ENCODE measurements at regions not wholly inside any gene's neighbourhood (a gene's known extent, or its start where the extent isn't known, plus 50 kb on each side); places are given as distances from the start of the nearest gene placed in this dataset.

DNA sequence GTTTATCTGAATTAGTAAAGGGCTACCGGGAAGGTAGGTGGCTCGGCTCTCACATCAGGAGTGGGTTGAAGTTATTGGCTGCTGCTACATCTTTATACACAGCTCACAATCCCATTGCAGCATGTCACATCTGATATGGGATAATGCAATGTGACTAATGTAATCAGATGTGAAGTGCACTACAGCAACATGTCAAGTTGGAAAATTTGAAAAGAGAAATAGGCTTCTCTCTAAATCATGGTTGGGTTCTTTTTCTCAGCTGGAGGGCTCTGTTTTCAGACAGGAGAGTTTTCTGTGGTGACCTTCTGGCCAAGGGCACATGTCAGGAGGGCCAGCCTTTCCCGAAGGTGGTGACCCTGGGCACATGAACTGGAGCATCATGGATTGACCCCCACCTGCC is 337.5 kb downstream of the HRH4 start:
- DNase-seq: no peak

DNA sequence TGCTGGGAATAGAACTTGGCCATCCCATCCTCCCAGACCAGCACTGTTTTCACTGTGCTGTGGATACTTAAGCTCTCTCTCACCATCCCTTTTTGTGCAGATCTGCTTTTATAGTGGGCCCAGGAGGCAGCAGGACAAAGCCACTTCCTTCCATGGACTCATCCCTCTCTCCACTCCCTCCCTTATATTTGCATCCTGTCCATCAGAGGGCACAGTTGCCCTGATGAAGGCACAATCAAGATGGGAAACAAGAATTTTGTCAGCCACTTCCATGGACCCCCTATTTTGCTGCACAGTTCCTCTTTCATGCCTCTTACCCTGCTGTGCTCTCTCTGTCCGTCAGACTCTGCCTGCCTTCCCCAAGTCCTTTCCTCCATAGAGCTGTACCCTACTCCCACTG is 338.7 kb downstream of the HRH4 start:
- no peak for DNase-seq

- DNase-seq: no peak
Observed at GRCh38 chr18:24799720-24800119, 339.3 kb downstream of the HRH4 start.

- no peak for DNase-seq
Observed at GRCh38 chr18:24801001-24801400, 340.6 kb downstream of the HRH4 start.

DNA sequence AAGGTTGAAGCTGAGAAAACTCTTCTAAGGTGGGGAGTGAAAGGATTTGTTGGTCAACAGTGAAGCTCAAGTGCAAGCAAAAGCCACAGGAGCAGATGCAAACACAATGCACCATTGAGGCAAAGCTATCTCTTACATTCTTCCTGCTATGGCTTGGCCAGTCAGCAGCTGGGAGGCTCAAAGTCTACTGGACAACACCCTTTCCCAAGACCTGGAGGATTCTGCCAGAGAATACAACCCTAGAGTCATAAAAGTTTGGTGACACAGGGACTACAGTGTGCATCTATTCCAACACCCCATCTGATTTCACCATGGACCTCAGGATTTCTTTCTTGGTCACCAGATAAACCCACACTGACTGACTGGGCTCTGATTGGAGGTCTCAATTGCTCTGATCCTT is 342.0 kb downstream of the HRH4 start:
- no peak for DNase-seq

- DNase-seq: no peak
Observed at GRCh38 chr18:24805156-24805555, 344.7 kb downstream of the HRH4 start.

- no peak for DNase-seq
Observed at GRCh38 chr18:24809173-24809950, 348.9 kb downstream of the HRH4 start.

DNA sequence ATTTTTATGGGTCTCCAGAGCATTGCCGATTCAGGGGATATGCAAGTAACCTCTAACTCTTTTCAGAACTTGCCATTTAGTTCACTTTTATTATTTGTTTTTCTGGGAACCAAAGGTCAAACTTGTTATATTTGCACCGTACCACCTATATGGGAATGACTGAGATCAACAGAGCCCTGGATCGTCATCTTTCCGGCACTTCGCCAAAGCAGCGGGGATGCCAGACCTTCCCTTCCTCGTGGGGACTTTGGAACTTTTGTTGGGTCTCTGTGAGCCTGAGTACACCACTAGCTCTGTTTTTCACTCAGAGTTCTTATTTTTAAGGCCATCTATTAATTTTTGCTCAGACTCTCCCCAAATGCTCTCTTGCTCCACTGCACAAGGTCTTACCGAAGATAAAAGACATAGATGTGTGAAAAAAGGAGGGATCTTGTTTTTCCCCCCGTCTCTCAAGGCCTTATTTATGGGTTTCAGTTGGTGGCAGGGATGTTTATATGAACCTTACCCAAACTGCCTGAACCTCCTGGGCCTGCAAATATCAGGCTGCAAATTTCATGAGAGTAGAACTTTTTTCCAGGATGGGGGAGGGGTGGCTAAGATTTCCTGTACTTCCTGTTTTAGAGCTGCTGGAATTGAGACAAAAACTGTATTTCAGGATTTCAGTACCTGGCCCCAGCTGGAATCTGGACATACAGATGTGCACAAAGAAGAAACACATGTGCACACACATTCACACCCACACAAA is 350.3 kb downstream of the HRH4 start:
- DNase-seq: no peak

DNA sequence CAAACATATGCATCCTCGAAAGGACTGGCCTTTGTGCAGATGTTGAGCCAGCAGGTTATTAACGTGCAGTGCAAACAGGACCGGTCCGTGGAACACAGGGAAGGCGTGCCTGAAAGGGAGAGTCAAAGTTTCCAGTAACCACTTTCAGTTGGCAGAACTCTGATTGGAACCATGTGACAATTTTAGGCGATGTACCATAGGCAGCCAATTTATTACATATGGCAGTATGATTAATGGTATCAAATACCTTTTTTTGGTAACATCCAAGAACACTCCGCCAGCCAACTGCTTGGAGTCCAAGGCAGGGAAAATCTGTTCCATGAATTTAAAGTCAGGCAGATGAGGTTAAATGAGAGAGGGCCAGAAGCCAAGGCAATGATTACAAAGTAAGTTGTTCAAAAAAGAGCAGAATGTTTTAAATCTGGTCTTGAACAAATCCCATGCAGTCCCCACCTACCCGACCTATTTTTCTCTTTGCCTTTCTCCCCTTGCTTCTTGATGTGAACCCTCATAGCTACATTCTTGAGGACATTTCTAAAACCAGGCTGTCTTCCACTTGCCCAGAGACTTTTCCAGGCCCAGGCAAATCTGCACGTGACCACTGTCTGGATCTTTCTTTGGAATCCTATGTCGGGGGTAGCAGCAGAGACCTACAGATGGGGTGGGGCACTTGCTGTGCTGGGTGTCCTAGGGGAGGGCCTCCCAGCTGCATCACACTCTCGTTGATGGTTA is 351.7 kb downstream of the HRH4 start:
- no peak for DNase-seq

DNA sequence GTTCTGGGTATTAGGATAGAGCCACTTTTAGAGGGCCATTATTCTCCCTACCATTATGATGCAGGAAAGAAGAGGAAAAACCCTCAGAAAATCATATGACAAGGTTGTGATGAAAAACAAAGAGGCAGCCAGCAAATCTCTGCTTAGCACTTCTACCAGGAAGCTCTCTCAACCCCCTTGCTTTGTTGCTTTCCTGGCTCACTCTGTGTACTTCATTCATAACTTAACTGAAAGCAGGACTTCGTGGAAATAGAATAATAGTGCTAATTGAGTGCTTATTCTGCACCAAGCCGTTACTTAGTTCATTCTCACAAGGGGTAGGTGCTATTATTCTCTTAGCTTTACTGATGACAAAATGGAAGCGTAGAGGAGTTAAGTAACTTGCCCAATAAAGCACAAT is 354.1 kb downstream of the HRH4 start:
- DNase-seq: no peak

- no peak for DNase-seq
Observed at GRCh38 chr18:24817150-24817549, 356.7 kb downstream of the HRH4 start.

GRCh38 chr18:24817587-24818371 is 357.3 kb downstream of the HRH4 start:
- no peak for DNase-seq

- DNase-seq: no peak
Observed at GRCh38 chr18:24818441-24818840, 358.0 kb downstream of the HRH4 start.

DNA sequence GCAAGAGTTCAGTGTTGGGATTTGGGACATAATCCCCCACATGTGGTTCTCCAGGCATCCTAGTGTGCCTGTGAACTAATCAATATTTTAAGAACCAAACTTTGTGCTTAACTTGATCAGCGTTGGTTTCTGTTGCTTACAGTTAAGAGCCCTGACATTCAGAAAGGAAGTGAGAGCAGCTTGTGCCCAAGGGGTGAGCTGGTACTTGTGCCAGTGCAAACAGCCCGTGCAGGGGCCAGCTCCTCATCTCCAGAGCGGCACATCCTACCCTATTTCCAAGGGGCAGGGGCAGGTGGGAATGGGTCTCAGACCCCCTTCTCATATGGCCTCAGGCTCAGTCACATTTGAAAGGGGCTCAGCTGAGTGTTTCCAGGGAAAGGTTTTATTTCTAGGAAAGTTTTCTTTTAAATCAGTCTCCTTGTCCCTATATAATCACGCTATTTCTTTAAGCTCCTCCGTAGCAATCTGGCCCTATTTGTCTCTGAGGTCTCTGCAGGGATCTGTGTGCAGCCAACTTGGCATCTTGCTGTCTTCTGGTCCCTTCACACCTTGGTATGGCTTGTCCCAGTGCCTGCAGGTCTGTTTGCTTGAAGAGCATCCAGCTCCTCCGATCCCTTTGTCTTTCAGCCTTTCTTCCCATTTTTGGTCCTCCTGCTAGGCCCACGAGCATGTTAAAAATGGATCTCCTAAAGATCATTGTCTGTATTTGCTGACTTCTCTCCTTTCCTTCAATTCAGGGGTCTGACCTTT is 358.9 kb downstream of the HRH4 start:
- no peak for DNase-seq

- no peak for DNase-seq
Observed at GRCh38 chr18:24825397-24825796, 365.0 kb downstream of the HRH4 start.

DNA sequence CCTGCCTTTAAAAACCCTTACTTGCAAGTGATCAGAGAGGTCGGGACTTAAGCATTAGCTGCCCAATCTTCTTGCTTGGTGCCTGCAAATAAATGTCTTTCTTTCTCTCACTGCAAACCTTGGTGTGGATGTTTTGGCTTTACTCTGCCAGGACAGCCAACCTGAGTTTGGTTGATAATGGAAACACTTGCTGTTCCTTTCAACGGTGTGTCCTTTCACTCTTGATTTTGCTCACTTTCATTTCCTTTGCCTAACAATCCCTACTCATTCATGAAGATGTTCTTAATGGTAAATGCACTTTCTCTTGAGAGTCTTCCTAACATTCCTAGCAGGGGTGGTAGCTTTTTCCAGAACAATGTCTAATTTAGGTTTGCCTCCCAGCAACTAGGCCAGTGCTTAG is 366.2 kb downstream of the HRH4 start:
- no peak for DNase-seq

- DNase-seq: no peak
Observed at GRCh38 chr18:24827501-24827900, 367.1 kb downstream of the HRH4 start.

DNA sequence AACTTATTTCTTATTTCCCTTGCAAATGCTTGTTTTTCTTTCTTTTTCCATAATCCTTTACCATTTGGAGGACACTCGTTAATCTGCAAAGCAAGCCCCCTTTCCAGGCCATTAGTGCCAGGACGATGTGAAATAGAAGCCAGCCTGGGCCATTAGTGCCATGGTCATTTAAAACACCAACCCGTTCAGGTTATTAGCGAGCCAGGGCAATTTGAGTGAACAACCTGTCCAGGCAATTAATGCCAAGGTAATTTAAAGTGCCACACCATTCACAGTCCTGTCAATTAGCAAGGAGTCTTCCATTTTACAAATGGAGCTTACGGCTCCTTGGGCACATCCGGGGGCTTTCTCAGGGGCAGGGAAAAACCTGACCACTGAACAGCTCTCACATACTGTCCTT is 370.6 kb downstream of the HRH4 start:
- DNase-seq: no peak

DNA sequence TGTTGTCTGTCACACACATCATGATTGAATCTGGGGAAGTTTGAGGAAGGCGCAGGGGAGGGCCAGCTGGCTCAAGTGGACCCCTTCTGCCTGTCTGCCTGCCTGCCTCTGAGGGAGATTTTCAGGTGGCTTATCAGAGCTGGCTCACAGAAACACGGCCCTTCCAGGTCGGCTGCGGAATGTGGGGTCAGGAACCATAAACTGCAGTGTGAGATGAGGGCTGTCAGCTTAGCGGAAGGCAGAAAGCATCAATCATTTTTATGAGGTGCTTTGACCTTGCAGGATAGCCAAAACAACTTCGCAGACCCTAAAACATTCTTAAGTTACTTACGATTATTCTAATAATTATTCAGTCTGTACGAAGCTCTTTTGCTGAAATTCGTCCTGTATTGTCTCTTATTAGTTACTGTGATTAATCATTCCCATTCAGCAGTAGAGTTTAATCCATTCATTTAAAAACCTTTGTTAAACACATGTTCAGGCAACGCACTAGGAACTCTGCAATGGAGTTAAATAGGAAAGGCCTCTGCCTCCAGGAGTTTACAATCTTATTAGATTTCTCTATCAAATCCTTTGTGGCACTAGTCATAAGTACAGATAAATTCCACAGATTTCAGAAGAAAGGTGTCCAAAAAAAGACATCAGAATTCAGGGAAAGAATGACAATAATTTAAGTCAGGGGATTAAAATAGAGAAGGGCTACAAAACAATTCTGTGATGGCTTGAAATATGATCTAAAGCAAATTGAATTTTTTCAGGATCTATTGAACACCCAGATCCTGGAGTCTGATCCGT is 371.6 kb downstream of the HRH4 start:
- peak; percentile 87 for DNase-seq

GRCh38 chr18:24835751-24836150 is 375.3 kb downstream of the HRH4 start:
- DNase-seq: no peak

GRCh38 chr18:24837066-24837465 is 376.6 kb downstream of the HRH4 start:
- DNase-seq: peak; percentile 63
